ENCODE measurements at regions not wholly inside any gene's neighbourhood (a gene's known extent, or its start where the extent isn't known, plus 50 kb on each side); places are given as distances from the start of the nearest gene placed in this dataset.

- Mint-ChIP-seq H3K4me3 (no peak overlapping the region), H3K36me3 (ENCODE audit: low read depth) (no peaks in the 10 kb centered on the region), H3K4me1 (no peaks in the 10 kb centered on the region), H3K9me3 (no peaks in the 10 kb centered on the region), H3K27me3 (ENCODE audit: low read depth) (no peaks in the 10 kb centered on the region), H3K27ac (no peak overlapping the region)
- TF ChIP-seq CTCF (IDR thresholded peaks at IDR 0.05; ENCODE audit: unreplicated experiment in 3 of 3), result no peak
Measured at GRCh38 chr13:57346786-57347185, 179.8 kb downstream of the PRR20E start.

DNA sequence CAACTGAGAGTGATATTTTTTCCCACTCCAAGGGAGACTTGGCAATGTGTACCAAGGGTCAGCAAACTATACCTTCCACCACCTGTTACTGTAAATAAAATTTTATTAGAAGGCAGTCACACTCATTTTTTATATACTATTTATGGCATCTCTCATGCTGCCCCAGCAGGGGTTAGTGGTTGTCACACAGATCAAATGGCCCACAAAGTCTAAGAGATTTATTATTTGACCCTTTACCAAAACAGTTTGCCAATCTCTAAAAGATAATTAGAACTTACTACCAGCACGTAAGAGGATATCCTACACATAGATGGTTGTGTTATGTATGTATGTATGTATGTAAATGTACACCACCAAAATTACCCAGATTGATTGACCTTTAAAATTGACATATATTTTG lies 185.1 kb downstream of the PRR20E start:
- Mint-ChIP-seq H3K4me3 (no peak overlapping the region), H3K36me3 (ENCODE audit: low read depth) (no peaks in the 10 kb centered on the region), H3K9me3 (peaks cover 2% of the 10 kb centered on the region), H3K27me3 (ENCODE audit: low read depth) (no peaks in the 10 kb centered on the region), H3K4me1 (peaks cover 8% of the 10 kb centered on the region), H3K27ac (peak overlapping the region in 1 of 3 experiments; percentile 55)
- no peak for TF ChIP-seq CTCF (IDR thresholded peaks at IDR 0.05; ENCODE audit: unreplicated experiment in 3 of 3)

- Mint-ChIP-seq H3K36me3 (ENCODE audit: low read depth) (no peaks in the 10 kb centered on the region), H3K9me3 (peaks cover 2% of the 10 kb centered on the region), H3K4me3 (no peak overlapping the region), H3K27ac (no peak overlapping the region), H3K27me3 (ENCODE audit: low read depth) (no peaks in the 10 kb centered on the region), H3K4me1 (peaks cover 8% of the 10 kb centered on the region)
- TF ChIP-seq CTCF (IDR thresholded peaks at IDR 0.05; ENCODE audit: unreplicated experiment in 3 of 3), result no peak
Measured at GRCh38 chr13:57353831-57354230, 186.8 kb downstream of the PRR20E start.

DNA sequence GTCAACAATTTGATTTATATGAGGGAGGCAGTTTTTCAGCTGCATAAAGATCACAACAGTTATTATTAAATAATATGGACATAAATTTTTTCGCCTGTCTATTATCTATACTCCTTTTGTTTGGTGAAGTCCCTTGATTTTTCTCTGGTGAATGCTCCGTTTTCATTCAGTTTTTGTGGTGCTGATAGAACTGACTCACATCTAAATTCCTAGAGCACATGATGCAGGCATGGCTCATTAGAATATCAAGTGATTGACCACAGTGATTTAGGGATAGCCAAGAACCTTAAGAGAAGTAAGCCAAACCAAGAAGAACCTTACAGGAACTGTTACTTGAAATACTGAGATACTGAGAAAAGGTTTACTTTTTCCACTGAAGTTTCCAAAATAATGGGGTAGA lies 208.9 kb downstream of the PRR20E start:
- H3K36me3 Mint-ChIP-seq (ENCODE audit: low read depth), result no peaks in the 10 kb centered on the region
- no peak overlapping the region for H3K4me3 Mint-ChIP-seq
- no peaks in the 10 kb centered on the region for H3K9me3 Mint-ChIP-seq
- H3K27me3 Mint-ChIP-seq (ENCODE audit: low read depth), result no peaks in the 10 kb centered on the region
- no peaks in the 10 kb centered on the region for H3K4me1 Mint-ChIP-seq
- H3K27ac Mint-ChIP-seq, result no peak overlapping the region
- no peak for TF ChIP-seq CTCF (IDR thresholded peaks at IDR 0.05; ENCODE audit: unreplicated experiment in 3 of 3)

- no peaks in the 10 kb centered on the region for H3K4me1 Mint-ChIP-seq
- H3K27me3 Mint-ChIP-seq (ENCODE audit: low read depth), result no peaks in the 10 kb centered on the region
- H3K9me3 Mint-ChIP-seq, result peaks cover 4% of the 10 kb centered on the region
- H3K4me3 Mint-ChIP-seq, result no peak overlapping the region
- no peak for TF ChIP-seq CTCF (IDR thresholded peaks at IDR 0.05; ENCODE audit: unreplicated experiment in 3 of 3)
- no peak overlapping the region for H3K27ac Mint-ChIP-seq
- no peaks in the 10 kb centered on the region for H3K36me3 Mint-ChIP-seq (ENCODE audit: low read depth)
Measured at GRCh38 chr13:57408312-57408711, 223.2 kb upstream of the PCDH17 start.

GRCh38 chr13:57409121-57409520 lies 222.4 kb upstream of the PCDH17 start:
- Mint-ChIP-seq H3K4me1 (no peaks in the 10 kb centered on the region), H3K9me3 (peaks cover 4% of the 10 kb centered on the region), H3K27ac (no peak overlapping the region), H3K27me3 (ENCODE audit: low read depth) (no peaks in the 10 kb centered on the region), H3K36me3 (ENCODE audit: low read depth) (no peaks in the 10 kb centered on the region), H3K4me3 (no peak overlapping the region)
- TF ChIP-seq CTCF (IDR thresholded peaks at IDR 0.05; ENCODE audit: unreplicated experiment in 3 of 3), result no peak
